Stimulated activated CD8-positive, alpha-beta memory T cell treated with anti-CD3 and anti-CD28 coated beads, Interleukin-15, amount 100 ng/mL, for 1 hour (primary cell): ENCODE measurements at regions not wholly inside any gene's neighbourhood (a gene's known extent, or its start where the extent isn't known, plus 50 kb on each side); places are given as distances from the start of the nearest gene placed in this dataset.
"Not testable (repeated sequence)": the region's sequence is repeated elsewhere in the genome, so short reads cannot be mapped to it uniquely, and the experiment has no call there.

Source experiments
- DNase-seq: peaks from one replicate; pipeline ENCODE4 v3.0.0-alpha.2; 2020; ENCODE audit warnings: low read depth

DNA sequence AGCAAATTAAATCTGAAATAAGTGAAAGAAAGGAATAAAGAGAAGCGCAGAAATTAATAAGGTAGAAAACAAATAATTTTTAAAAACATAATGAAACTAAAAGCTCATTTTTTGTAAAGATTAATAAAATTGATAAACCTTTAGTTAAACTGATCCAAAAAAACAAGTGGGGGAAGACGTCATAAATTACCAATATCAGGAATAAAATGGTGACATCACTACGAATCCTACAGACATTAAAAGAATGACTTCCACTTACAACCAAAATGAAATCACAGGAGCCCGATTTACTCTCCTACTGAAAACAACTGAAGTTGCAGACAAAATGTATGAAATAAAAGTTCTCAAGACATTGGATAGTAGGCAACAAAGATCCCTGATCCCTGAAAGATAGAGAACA is 68.1 kb upstream of the IFFO2 start:
- no peak for DNase-seq

DNA sequence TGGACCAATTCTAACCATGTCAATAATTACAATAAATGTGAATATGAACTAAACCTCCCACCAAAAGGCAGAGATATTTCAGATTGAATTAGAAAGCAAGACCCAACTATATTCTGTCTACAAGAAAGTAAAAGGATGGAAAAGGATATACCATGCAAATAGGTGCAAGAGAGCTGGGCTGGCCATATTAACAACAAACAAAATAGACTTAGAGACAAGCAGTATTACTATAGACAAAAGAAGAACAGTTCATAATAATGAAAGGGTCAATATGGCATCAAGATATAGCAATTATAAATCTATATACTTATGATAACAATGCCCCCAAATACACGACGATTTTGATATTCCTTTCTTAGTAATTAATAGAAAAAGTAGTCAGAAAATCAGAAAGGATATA is 67.3 kb upstream of the IFFO2 start:
- DNase-seq = no peak

DNA sequence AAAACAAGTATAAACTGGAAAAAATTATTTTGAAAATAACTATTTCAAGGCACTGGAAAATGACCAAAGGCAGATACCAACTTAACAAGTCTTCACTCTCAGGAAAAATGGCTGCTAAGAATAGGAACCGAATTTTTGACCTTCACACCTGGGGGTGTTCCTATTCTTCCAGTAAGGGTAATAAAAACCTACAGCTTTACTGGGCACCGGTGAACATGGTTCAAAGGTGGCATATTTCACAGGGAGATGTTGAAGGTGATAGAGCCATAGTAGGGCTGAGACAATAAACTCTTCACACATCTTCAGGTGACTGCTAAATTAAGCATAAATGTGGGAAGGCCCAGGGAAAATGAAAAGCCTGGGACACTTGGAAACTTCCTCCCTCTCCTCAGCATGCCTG is 65.4 kb upstream of the IFFO2 start:
- no peak for DNase-seq

DNA sequence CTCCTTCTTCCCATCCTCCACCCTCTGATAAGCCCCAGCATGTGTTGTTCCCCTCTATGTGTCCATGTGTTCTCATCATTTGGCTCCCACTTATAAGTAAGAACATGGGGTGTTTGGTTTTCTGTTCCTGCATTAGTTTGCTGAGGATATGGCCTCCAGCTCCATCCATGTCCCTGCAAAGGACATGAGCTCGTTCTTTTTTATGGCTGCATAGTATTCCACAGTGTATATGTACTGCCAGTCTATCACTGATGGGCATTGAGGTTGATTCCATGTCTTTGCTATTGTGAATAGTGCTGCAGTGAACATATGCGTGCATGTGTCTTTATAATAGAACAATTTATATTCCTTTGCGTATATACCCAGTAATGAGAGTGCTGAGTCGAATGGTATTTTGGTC is 62.8 kb upstream of the IFFO2 start:
- DNase-seq = not testable (repeated sequence)

DNA sequence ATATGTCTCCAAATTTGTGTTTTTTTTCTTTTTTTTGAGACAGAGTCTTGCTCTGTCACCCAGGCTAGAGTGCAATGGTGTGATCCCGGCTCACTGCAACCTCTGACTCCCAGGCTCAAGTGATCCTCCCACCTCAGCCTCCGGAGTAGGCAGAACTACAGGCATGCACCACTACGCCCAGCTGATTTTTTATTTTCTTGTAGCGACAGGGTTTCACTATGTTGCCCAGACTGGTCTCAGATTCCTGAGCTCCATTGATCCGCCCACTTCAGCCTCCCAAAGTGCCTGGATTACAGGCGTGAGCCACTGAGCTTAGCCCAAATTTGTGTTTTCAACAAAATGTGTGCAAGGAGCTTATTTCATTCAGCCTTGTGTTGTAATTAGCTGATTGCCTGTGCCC is 59.0 kb upstream of the IFFO2 start:
- no peak for DNase-seq

DNA sequence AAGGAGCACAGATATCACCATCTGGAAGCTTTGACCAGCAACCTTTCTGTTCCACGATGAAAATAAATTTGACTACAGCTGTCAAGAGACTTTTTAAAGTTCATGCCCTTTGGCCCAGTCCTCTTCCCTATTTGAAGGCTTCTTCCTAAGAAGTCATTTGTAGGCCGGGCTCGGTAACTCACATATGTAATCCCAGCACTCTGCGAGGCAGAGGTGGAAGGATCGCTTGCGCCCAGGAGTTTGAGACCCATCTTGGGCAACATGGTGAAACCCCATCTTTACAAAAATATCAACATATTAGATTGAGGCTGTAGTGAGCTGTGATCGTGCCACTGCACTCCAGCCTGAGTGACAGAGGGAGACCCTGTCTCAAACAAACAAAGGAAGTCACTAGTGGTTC is 58.3 kb upstream of the IFFO2 start:
- DNase-seq = no peak

DNA sequence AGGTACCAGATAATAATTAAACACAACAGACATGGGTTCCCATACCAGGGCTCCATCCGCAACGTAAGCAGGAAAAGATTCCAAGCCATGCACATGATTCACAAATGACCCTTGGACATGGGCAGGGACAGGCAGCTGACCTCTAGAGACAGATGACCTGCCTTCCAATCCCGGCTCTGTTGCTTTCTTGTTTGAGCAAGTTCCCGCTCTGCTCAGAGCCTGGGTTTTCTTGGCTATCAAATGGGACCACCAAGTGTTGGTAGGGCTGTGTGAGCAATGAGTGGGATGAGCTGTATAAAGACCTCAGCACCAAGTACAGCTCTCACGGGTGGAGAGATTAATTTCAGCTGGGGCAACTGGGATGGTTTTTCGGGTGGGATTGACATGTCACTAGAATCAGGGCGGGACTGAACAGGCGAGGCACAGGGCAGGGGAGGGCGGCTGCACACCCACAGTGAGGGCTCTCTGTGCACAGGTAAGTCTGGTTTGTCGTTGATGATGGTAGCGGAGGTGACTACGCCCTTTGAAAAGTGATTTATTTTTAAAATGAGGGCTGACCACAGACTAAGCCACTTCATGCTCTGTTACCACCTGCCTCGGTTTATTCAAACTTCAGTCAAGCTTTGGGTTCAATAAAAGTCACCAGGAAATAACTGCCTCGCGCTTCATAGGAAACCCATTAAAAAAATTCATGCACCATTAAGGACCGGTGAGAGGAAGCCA is 57.5 kb upstream of the IFFO2 start:
- no peak for DNase-seq

DNA sequence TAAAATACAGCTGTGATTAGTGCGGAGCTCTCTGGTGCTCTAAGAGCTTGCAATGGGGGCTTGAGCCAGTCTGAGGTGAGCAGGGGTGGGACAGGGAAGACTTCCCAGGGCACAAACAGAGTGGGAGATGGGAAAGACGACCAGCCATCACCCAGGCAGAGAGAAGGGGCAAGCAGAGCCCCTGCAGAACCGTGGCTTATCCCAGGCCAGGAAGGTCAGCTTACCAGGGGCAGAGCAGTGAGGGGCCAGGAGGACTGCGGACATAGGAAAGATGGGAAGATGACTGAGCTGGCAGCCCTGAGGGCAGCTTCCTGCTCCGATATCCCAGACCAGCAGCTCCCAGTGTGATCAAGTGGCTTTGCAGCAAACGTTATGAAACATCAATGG is 55.4 kb upstream of the IFFO2 start:
- no peak for DNase-seq

DNA sequence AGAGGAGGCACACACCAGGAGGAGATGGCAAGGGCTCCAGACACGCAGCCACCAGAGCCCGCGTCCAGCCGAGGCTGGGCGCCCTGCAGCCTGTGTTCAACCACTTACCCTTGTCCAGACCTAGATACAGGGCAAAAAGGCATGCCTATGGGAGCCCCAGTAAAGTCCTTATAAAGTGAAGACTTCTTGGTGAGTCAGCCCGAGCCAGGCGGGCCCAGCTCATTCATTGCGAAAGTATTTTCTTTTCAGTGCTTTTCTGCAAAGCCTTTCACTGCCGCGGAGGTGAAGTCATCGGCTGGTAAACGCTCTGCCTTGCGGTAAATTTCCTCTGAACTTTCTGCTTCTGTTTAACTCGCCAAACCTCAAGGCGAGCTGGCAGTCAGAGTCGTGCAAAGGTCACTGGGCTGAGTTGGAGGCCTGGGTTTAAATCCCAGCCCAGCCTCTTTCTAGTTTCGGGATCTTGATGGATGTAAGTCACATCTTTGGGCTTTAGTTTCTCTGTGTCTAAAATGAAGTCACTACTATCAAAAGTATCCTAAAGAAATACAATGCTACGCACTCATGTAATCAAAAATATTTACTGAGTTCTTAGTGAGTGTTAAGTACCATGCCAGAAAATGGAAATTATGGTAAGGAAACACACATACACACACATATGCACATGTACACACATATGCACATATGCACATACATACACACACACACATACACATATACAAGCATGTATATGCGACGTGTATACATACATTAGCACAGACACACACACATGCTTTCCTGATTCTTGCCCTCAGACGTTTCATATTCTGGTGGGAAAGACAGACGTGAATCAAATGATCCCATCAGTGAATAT is 54.7 kb upstream of the IFFO2 start:
- peak; percentile 28 for DNase-seq

DNA sequence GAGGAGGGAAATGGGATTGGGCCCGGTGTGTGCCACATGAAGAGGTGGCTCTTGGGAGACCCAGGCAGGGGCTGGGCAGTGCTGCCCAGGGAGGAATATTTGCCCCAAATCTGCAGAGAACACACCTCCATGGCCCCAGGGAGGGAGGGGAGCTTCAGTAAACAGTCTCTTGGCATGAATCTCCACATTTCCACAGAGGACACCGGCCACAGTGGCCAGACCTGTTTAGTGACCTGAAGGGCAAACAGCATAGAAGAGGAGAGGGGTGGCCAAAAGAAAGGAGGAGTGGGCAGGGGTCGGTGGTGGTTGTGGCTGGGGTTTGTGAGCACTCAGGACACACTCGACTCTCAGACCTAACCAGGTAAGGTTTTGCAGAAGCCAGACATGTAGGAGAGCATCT is 54.0 kb upstream of the IFFO2 start:
- no peak for DNase-seq

DNA sequence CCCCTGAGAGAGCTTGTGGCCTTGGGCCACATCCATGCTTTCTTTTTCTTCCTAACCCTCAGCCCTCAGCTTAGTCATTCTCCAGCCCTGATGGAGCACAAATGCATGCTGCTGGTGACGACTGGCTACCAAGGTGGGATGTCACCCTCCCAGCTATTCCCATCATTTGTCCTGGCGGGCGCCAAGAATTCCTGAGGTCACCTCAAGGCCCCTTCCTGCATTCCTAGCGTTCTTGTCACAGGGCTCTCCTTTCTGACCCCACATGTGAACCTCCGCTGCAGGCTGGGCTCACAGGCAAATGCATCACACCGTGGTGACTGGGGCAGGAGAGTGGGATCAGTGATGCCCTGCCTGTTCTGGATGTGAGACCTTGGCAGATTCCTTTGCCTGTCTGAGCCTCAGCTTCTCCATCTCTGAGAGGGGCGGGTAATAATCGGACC is 53.4 kb upstream of the IFFO2 start:
- DNase-seq = no peak

DNA sequence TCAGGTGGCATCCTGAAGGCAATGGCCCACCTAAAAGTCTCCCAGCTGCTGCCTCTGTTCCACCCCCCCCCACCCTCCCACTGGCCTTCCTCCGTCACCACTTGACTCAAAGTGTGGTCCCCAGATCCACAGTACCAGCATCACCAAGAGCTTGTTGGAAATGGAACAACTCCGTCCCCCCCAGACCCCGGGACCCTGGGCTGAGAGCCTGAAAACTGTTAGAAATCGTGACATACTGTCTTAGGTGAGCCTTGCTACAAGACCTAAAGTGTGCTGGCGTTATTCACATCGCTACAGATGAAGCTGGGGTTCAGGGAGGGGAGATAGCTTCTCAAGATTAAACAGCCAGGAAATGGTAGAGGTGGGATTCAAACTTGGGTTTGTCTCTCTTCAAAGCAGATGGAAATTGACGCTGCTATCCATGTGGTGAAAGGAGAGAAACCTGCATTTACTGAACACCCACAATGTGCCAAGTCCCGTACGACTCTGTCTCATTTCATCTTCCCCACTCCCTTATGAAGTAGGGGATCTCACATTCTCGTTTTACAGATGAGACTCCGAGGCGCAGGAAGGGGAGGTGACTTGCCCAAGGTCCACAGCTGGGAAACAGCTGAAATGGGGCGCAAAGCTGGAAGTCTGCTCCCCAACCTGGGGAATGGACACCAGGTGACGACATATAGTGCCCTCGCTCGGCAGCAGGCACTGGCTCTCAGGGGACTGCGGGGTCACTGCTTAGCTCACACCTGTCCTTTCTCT is 52.8 kb upstream of the IFFO2 start:
- DNase-seq = no peak

DNA sequence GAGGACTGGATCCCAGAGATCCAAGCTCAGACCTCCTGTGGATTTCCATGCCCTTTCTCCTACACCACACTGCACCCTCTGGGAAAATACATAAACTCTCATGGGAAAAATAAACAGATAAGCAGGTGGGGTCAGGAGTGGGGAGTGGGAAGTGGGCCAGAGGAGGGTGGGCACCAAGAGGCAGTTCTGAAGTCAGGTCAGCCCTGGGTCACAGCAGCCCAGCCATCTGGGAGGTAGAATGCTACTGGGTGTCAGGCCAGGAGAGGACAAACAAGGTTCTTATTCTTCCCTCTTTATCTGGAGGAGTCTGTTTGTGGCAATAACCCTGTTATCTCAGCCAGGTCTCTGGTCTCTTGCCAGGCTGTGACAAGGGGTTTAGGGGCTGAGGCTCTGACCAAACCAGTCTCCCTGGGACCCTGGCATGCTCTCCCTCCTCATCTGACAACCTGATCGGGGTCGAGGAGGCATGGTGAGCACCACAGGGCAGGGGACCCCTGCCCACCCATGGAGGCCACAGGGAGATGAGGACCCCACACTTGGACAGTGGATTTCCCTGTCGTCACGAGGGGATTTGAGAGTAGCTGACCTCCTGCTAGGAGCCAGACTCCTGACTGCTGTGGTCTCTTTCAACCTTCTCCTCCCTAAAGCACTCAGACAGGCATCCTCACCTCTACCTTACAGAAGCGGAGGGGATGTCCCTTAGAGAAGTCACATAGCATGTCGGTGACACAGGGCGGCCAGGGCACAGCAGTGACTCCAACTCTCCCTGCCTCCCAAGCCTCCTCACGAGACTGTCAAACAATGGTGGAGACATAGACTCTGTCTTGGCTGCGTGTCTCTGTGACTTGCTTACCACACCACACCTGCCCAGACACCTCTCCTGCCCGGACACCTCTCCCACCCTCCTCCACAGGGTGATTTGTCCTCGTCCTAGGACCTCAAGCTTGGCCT is 51.3 kb upstream of the IFFO2 start:
- no peak for DNase-seq

DNA sequence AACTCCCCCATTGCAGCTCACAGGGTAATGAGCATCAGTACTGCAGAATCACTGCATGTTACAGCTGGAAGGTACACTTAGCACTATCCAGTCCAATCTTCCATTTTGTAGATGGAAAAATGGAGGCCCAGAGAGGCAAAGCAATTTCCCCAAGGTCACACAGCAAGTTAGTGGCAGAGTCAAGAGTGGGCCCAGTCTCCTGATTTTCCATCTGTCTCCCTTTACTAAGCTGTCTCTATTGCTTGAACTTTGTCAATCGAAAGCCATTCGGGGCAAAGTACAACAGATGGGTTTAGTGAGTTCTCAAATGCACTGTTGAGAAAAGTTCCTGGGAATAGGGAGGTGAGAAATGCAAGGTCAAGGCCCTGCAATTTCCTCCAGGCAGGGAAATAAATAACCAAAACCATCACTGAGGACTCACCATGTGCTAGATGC is 50.4 kb upstream of the IFFO2 start:
- DNase-seq = no peak
